Esophagus squamous epithelium (tissue), 4 donors: ENCODE measurements at regions not wholly inside any gene's neighbourhood (a gene's known extent, or its start where the extent isn't known, plus 50 kb on each side); places are given as distances from the start of the nearest gene placed in this dataset.
"Not testable (repeated sequence)": the region's sequence is repeated elsewhere in the genome, so short reads cannot be mapped to it uniquely, and the experiment has no call there.

Source experiments
- CTCF ChIP-seq, 6 experiments: fragments of 450-650 bp in 4 of 6; fragments of 200-600 bp in 2 of 6; sonication (generic) in 2 of 6; IDR thresholded peaks; one replicate each; pipeline ENCODE4 v1.5.1; 2016 to 2019; ENCODE audit warnings: antibody characterized with exemption in 6 of 6, mild to moderate bottlenecking in 4 of 6, moderate library complexity in 4 of 6
- POLR2A ChIP-seq, 4 donors: fragments of 450-650 bp; IDR thresholded peaks; one replicate each; pipeline ENCODE4 v1.6.1; 2017; ENCODE audit warnings: antibody characterized with exemption in 4 of 4, mild to moderate bottlenecking in 4 of 4, moderate library complexity in 3 of 4

DNA sequence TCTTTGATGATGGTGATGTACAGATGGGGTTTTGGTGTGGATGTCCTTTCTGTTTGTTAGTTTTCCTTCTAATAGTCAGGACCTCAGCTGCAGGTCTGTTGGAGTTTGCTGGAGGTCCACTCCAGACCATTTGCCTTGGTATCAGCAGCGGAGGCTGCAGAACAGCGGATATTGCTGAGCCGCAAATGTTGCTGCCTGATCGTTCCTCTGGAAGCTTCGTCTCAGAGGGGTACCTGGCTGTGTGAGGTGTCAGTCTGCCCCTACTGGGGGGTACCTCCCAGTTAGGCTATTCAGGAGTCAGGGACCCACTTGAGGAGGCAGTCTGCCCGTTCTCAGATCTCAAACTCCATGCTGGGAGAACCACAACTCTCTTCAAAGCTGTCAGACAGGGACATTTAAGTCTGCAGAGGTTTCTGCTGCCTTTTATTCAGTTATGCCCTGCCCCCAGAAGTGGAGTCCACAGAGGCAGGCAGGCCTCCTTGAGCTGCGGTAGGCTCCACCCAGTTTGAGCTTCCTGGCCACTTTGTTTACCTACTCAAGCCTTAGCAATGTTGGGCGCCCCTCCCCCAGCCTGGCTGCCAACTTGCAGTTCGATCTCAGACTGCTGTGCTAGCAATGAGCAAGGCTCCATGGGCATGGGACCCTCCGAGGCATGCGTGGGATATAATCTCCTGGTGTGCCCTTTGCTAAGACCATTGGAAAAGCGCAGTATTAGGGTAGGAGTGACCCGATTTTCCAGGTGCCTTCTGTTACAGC is 264.5 kb downstream of the MATN1 start:
- TF ChIP-seq CTCF, POLR2A (IDR thresholded peaks at IDR 0.05): not testable (repeated sequence)
